GM12892 (cell line): ENCODE measurements at regions not wholly inside any gene's neighbourhood (a gene's known extent, or its start where the extent isn't known, plus 50 kb on each side); places are given as distances from the start of the nearest gene placed in this dataset.

Experiments used
- DNase-seq: peaks from one replicate; pipeline ENCODE4 v3.0.0; 2011; ENCODE audit not compliant: insufficient read length
- FAIRE-seq: peaks from 2 replicates; lab custom pipeline; 2011; peaks lifted over from hg19 to GRCh38; lab: Jason Lieb, UNC
- POLR2A ChIP-seq: IDR thresholded peaks from 2 replicates; pipeline ENCODE4 v1.6.1; 2011; ENCODE audit warnings: low read depth, low read length, control low read depth
- POLR2AphosphoS5 ChIP-seq: IDR thresholded peaks from 2 replicates; pipeline ENCODE4 v1.6.1; 2011; ENCODE audit warnings: low read depth, low read length, control low read depth
- TAF1 ChIP-seq: IDR thresholded peaks from 2 replicates; pipeline ENCODE4 v1.6.1; 2011; ENCODE audit warnings: low read depth, mild to moderate bottlenecking, control low read depth, low read length, borderline replicate concordance

DNA sequence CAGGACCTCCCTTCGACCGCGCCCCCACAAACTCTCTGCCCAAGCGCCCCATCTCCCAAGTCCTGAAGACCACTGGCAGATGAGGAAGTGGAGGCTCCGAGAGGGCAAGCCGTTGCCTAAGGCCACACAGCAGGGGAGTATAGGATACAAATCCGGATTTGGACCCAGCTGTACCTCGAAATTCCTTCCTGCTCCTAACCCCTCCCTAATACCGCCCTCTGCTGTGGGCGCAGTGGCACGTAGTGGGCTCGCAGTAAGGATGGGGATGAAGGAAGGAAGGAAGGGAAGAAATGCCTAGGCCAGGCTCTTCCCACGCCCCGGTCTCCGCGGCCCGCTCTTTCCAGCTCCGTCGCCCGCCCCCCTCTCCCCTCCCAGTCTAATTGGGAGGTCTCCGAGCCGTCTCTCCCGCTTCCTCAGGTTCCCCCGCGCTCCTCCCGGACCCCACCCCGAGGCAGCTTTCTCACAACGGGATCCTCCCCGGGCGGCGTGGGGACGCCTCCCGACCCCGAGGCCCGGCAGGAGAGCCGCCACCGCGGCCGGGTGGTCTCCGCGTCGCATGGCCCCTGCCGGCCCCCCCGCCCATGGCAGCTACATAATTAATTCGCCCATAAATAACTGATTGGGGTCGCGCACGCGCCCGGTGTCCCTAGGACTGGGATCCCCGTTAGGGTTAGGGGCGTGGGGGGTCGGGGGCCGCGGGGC is 138.9 kb downstream of the C9orf50 start:
- DNase-seq: no peak
- FAIRE-seq: no peak
- TF ChIP-seq POLR2A (no peak), TAF1 (no peak), POLR2AphosphoS5 (no peak)

DNA sequence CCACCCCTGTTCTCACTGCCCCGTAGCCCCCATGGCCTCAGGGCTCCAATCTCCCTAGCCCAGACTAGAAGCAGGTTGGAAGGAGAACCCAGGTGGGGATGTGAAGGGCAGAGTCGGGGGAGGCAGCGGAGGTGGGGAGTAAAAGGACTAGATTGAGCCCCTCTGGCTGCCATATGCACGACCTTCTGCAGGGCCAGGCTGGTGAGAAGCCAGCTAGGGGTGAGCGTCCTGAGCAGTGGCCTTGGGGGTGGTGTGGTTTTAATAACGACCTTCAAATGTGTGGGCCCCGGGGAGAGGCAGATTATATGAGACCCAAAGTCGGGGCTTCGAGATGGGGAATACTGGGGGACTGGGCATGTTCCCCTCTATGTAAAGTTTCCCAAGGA is 139.5 kb downstream of the C9orf50 start:
- no peak for FAIRE-seq
- no peak for DNase-seq
- no peak for TF ChIP-seq POLR2AphosphoS5
- no peak for TF ChIP-seq TAF1
- TF ChIP-seq POLR2A: no peak

DNA sequence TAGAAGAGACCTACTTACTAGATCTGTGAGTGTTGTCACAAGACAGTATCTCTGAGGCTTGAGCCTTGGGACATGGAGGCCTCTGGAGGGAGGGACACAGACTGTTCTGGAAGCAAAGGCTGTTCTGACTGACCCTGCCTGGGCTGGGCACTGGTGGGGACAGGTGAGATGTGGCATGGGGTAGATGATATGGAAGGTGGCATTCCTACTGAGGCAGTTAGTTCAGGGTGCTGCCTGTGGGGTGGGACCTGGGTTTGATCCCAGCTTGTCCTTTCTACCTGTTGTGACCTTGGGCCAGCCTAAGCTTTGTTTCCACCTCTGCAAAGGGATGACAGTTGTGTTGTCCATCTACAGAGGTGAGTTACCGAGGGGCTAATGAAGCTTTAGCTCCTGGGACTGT is 140.2 kb downstream of the C9orf50 start:
- DNase-seq: no peak
- TF ChIP-seq POLR2AphosphoS5 (no peak), TAF1 (no peak), POLR2A (no peak)
- FAIRE-seq: no peak

- TF ChIP-seq TAF1 (no peak), POLR2AphosphoS5 (no peak), POLR2A (no peak)
- no peak for DNase-seq
- no peak for FAIRE-seq
Measured at GRCh38 chr9:129480227-129480626, 140.7 kb downstream of the C9orf50 start.

- TF ChIP-seq POLR2A: no peak
- no peak for TF ChIP-seq POLR2AphosphoS5
- TF ChIP-seq TAF1: no peak
- FAIRE-seq (no peak), DNase-seq (no peak)
Measured at GRCh38 chr9:129479631-129480011, 141.3 kb downstream of the C9orf50 start.

- FAIRE-seq (no peak), DNase-seq (no peak)
- TF ChIP-seq TAF1 (no peak), POLR2AphosphoS5 (no peak), POLR2A (no peak)
Measured at GRCh38 chr9:129478961-129479630, 141.8 kb downstream of the C9orf50 start.

DNA sequence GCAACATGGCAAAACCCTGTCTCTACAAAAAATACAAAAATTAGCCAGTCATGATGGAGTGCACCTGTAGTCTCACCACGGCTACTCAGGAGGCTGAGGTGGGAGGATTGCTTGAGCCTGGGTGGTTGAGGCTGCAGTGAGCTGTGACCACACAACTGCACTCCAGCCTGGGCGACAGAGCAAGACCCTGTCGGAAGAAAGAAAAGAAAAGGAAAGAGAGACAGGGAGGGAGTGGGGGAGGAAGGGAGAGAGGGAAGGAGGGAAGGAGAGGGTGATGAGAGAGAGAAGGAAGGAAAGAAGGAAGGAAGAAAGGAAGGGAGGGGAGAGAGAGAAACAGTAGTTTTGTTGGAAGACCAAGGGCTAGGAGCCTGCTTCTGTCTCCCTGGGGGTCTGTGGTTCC is 142.4 kb downstream of the C9orf50 start:
- no peak for TF ChIP-seq POLR2AphosphoS5
- FAIRE-seq: no peak
- no peak for DNase-seq

- no peak for TF ChIP-seq POLR2AphosphoS5
- no peak for TF ChIP-seq TAF1
- TF ChIP-seq POLR2A: no peak
- DNase-seq (no peak), FAIRE-seq (no peak)
Measured at GRCh38 chr9:129476821-129477611, 143.9 kb downstream of the C9orf50 start.

GRCh38 chr9:129474740-129475404 is 146.0 kb downstream of the C9orf50 start:
- no peak for FAIRE-seq
- DNase-seq: no peak
- no peak for TF ChIP-seq POLR2AphosphoS5
- no peak for TF ChIP-seq POLR2A
- TF ChIP-seq TAF1: no peak

DNA sequence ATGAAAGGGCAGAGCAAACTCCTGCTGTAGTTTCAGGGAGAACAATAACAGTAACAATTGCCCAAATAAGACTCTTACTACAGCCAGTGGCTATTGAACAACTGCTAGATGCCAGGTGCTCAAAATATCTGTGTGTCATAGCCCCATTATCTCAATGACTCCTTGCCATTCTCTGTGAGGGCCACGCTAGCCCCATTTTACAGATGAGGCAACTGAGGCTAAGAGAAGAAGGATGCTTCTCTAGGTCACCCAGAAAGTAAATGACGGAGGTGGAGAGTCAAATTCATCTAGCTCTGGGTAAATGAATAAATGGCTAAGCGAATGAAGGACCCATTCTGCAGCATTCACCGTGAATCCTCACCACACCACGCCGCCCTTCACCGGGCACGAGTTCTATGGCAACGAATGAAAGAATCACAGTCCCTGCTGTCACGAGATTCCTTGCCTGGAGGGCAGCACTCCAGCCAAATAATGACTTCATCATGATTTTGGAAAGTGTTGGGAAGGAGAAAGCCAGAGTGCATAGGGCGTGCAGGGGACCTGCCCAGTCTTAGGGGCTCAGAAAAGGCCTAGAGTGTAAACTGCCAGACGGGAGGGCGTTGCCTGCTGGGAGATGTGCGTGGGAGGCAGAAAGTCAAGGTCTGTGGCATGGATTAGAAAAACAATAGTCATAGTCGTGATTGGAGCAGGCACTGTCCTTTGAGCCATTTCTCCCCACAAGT is 147.2 kb downstream of the C9orf50 start:
- DNase-seq: no peak
- no peak for FAIRE-seq
- no peak for TF ChIP-seq POLR2AphosphoS5
- no peak for TF ChIP-seq POLR2A
